ENCODE measurements at regions not wholly inside any gene's neighbourhood (a gene's known extent, or its start where the extent isn't known, plus 50 kb on each side); places are given as distances from the start of the nearest gene placed in this dataset.

- intact Hi-C loops (cut with DNase I): no loop called here
- Histone ChIP-seq H3K27ac (no peak overlapping the region), H3K4me1 (no peaks in the 10 kb centered on the region), H3K36me3 (no peaks in the 10 kb centered on the region), H3K27me3 (no peaks in the 10 kb centered on the region), H3K4me3 (no peak overlapping the region), H3K9me3 (peaks cover 0 to 59% of the 10 kb centered on the region in 2 donors)
- TF ChIP-seq, protein P1, sequence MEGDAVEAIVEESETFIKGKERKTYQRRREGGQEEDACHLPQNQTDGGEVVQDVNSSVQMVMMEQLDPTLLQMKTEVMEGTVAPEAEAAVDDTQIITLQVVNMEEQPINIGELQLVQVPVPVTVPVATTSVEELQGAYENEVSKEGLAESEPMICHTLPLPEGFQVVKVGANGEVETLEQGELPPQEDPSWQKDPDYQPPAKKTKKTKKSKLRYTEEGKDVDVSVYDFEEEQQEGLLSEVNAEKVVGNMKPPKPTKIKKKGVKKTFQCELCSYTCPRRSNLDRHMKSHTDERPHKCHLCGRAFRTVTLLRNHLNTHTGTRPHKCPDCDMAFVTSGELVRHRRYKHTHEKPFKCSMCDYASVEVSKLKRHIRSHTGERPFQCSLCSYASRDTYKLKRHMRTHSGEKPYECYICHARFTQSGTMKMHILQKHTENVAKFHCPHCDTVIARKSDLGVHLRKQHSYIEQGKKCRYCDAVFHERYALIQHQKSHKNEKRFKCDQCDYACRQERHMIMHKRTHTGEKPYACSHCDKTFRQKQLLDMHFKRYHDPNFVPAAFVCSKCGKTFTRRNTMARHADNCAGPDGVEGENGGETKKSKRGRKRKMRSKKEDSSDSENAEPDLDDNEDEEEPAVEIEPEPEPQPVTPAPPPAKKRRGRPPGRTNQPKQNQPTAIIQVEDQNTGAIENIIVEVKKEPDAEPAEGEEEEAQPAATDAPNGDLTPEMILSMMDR (IDR thresholded peaks at IDR 0.05): no peak
- ATAC-seq: no peak
- DNase-seq: no peak
These were observed 1960.9 kb upstream of the DEFB115 start for GRCh38 chr20:29296256-29297230.

- Histone ChIP-seq H3K27ac (no peak overlapping the region), H3K9me3 (peaks cover 0 to 68% of the 10 kb centered on the region in 2 donors), H3K27me3 (no peaks in the 10 kb centered on the region), H3K36me3 (no peaks in the 10 kb centered on the region), H3K4me1 (no peaks in the 10 kb centered on the region), H3K4me3 (no peak overlapping the region)
- intact Hi-C loops (cut with DNase I): no loop called here
- DNase-seq (no peak), ATAC-seq (no peak)
- TF ChIP-seq, protein P1 (IDR thresholded peaks at IDR 0.05): no peak
These were observed 1959.8 kb upstream of the DEFB115 start for GRCh38 chr20:29297411-29298270.

DNA sequence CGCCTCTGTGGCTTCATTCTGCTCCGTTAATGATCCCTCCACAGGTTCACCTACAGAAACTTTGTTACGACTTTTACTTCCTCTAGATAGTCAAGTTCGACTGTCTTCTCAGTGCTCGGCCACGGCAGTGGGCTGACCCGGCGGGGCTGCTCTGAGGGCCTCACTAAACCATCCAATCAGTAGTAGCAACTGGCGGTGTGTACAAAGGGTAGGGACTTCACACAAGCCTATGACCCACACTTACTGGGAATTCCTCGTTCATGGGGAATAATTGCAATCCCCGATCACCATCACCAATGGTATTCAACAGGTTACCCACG, 1959.2 kb upstream of the DEFB115 start:
- H3K4me3 ChIP-seq: no peak overlapping the region
- intact Hi-C loops (cut with DNase I): no loop called here
- peaks cover 0 to 70% of the 10 kb centered on the region in 2 donors for H3K9me3 ChIP-seq
- no peak for DNase-seq
- no peaks in the 10 kb centered on the region for H3K27me3 ChIP-seq
- TF ChIP-seq, protein P1 (IDR thresholded peaks at IDR 0.05): no peak
- no peak overlapping the region for H3K27ac ChIP-seq
- H3K4me1 ChIP-seq: no peaks in the 10 kb centered on the region
- no peaks in the 10 kb centered on the region for H3K36me3 ChIP-seq
- no peak for ATAC-seq

GRCh38 chr20:29298759-29299613, 1958.5 kb upstream of the DEFB115 start:
- peaks cover 0 to 74% of the 10 kb centered on the region in 2 donors for H3K9me3 ChIP-seq
- H3K27me3 ChIP-seq: no peaks in the 10 kb centered on the region
- H3K36me3 ChIP-seq: no peaks in the 10 kb centered on the region
- DNase-seq (peak in 1 of 4 donors; percentile 5), ATAC-seq (no peak)
- H3K27ac ChIP-seq: no peak overlapping the region
- no peaks in the 10 kb centered on the region for H3K4me1 ChIP-seq
- TF ChIP-seq, protein P1 (IDR thresholded peaks at IDR 0.05): no peak
- intact Hi-C loops (cut with DNase I): no loop called here
- H3K4me3 ChIP-seq: no peak overlapping the region
